ENCODE measurements at regions not wholly inside any gene's neighbourhood (a gene's known extent, or its start where the extent isn't known, plus 50 kb on each side); places are given as distances from the start of the nearest gene placed in this dataset.

DNA sequence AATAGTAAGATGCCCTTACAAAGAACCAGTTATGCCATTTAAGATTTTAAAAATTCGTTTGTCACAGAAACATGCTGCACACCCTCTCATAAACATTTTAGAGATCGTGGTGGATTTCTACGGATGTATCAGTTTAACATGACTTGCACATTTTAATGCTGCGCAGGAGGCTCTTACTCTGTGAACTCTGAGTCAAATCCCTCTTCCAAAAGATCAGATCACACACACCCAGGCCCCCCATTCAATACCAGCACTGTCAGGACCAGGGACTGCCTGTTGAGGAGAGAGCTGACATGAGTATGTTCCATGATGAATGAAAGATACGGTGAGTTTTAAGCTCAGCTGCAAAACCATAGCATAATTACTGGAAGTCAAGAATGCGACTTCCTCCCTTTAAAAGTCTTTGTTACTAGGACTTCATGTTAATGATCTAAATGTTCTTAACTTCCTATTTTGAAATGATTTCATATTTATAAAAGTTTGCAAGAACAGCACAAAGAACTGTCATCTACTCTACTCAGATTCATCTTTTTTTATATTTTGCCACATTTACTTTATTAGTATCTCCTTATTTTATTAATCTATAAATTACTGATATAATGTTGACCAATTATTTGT, 500.2 kb downstream of the GLRX3 start:
- Histone ChIP-seq H3K27me3 (no peaks in the 10 kb centered on the region), H3K4me3 (no peak overlapping the region), H3K36me3 (no peaks in the 10 kb centered on the region), H3K27ac (no peak overlapping the region), H3K4me1 (no peaks in the 10 kb centered on the region), H3K9ac (ENCODE audit: low read depth in 2 of 2, low read length in 2 of 2) (no peak overlapping the region), H3K9me3 (no peaks in the 10 kb centered on the region)
- no peak for DNase-seq
- intact Hi-C loops (cut with DNase I), result no loop called here
- TF ChIP-seq, protein P1, sequence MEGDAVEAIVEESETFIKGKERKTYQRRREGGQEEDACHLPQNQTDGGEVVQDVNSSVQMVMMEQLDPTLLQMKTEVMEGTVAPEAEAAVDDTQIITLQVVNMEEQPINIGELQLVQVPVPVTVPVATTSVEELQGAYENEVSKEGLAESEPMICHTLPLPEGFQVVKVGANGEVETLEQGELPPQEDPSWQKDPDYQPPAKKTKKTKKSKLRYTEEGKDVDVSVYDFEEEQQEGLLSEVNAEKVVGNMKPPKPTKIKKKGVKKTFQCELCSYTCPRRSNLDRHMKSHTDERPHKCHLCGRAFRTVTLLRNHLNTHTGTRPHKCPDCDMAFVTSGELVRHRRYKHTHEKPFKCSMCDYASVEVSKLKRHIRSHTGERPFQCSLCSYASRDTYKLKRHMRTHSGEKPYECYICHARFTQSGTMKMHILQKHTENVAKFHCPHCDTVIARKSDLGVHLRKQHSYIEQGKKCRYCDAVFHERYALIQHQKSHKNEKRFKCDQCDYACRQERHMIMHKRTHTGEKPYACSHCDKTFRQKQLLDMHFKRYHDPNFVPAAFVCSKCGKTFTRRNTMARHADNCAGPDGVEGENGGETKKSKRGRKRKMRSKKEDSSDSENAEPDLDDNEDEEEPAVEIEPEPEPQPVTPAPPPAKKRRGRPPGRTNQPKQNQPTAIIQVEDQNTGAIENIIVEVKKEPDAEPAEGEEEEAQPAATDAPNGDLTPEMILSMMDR (IDR thresholded peaks at IDR 0.05), result no peak

DNA sequence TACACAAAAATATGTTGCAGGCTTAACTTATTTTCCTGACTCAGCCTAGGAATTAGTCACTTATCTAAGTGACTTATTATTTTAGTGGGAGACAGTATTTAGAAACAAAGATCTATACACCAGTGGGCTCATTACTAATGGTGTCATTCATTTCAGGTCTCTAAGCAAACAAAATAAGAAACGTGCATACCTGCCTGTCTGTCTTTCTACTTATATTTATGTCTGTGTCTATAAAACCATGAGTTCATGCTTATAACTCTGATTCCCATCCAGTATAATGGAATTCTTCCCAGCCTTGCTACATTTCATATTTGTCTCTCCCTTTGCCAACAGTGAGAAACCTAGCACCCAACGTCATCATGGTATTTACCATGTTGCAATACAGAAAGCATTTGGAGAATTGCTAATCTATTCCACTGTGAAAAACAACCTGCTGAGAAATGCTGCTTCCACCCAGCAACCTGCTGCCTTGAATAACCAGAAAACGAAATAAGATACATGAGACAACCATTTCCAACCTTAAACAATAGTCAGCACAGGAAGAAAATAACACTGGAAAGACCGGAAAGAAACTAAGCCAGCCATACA, 501.0 kb downstream of the GLRX3 start:
- no peak overlapping the region for H3K4me3 ChIP-seq
- H3K9me3 ChIP-seq, result no peaks in the 10 kb centered on the region
- H3K36me3 ChIP-seq, result no peaks in the 10 kb centered on the region
- intact Hi-C loops (cut with DNase I), result no loop called here
- TF ChIP-seq, protein P1 (IDR thresholded peaks at IDR 0.05), result no peak
- H3K27me3 ChIP-seq, result no peaks in the 10 kb centered on the region
- DNase-seq, result no peak
- H3K9ac ChIP-seq (ENCODE audit: low read depth in 2 of 2, low read length in 2 of 2), result no peak overlapping the region
- H3K27ac ChIP-seq, result no peak overlapping the region
- H3K4me1 ChIP-seq, result no peaks in the 10 kb centered on the region

- H3K4me1 ChIP-seq, result no peaks in the 10 kb centered on the region
- no peak overlapping the region for H3K9ac ChIP-seq (ENCODE audit: low read depth in 2 of 2, low read length in 2 of 2)
- DNase-seq, result no peak
- TF ChIP-seq, protein P1 (IDR thresholded peaks at IDR 0.05), result no peak
- no peaks in the 10 kb centered on the region for H3K9me3 ChIP-seq
- no peak overlapping the region for H3K4me3 ChIP-seq
- H3K36me3 ChIP-seq, result no peaks in the 10 kb centered on the region
- no peaks in the 10 kb centered on the region for H3K27me3 ChIP-seq
- intact Hi-C loops (cut with DNase I), result no loop called here
- no peak overlapping the region for H3K27ac ChIP-seq
These were observed 502.8 kb downstream of the GLRX3 start for GRCh38 chr10:130638991-130639390.

DNA sequence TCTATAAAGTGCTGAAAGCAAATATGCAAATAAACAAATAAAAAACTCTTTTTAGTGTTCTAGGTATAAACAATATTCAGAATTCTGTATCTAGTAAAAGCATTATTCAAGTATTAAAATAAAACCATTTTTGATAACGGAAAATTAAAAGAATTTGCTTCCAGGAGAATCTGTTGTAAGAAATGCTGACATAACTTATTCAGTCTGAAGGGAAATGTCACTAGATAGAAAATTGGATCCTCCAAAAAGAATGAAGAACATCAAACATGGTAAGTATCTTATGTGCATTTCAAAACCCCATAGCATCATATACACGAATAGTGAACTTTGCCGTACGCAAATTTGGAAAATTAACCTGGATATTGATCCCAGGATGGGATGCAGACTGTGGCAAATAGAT, 506.7 kb downstream of the GLRX3 start:
- no peak for DNase-seq
- no peaks in the 10 kb centered on the region for H3K36me3 ChIP-seq

GRCh38 chr10:130647341-130647740, 511.1 kb downstream of the GLRX3 start:
- Histone ChIP-seq H3K4me1 (no peaks in the 10 kb centered on the region), H3K4me3 (no peak overlapping the region), H3K27me3 (no peaks in the 10 kb centered on the region), H3K27ac (no peak overlapping the region), H3K9ac (ENCODE audit: low read depth in 2 of 2, low read length in 2 of 2) (no peak overlapping the region), H3K36me3 (no peaks in the 10 kb centered on the region), H3K9me3 (no peaks in the 10 kb centered on the region)
- TF ChIP-seq, protein P1 (IDR thresholded peaks at IDR 0.05), result no peak
- no peak for DNase-seq
- intact Hi-C loops (cut with DNase I), result no loop called here

More for the DNA sequence above, 506.7 kb downstream of the GLRX3 start:
- H3K27me3 ChIP-seq, result no peaks in the 10 kb centered on the region
- no peaks in the 10 kb centered on the region for H3K9me3 ChIP-seq
- intact Hi-C loops (cut with DNase I), result no loop called here
- H3K4me1 ChIP-seq, result no peaks in the 10 kb centered on the region
- no peak overlapping the region for H3K27ac ChIP-seq
- TF ChIP-seq, protein P1 (IDR thresholded peaks at IDR 0.05), result no peak
- H3K4me3 ChIP-seq, result no peak overlapping the region
- no peak overlapping the region for H3K9ac ChIP-seq (ENCODE audit: low read depth in 2 of 2, low read length in 2 of 2)
